Tongue (tissue), 1 donor: ENCODE measurements at regions not wholly inside any gene's neighbourhood (a gene's known extent, or its start where the extent isn't known, plus 50 kb on each side); places are given as distances from the start of the nearest gene placed in this dataset.
"Not testable (repeated sequence)": the region's sequence is repeated elsewhere in the genome, so short reads cannot be mapped to it uniquely, and the experiment has no call there.

Experiments
- DNase-seq: peaks from one replicate; pipeline ENCODE4 v3.0.0-alpha.2; 2015

GRCh38 chr5:35561396-35561795, 56.3 kb upstream of the SPEF2 start:
- no peak for DNase-seq

DNA sequence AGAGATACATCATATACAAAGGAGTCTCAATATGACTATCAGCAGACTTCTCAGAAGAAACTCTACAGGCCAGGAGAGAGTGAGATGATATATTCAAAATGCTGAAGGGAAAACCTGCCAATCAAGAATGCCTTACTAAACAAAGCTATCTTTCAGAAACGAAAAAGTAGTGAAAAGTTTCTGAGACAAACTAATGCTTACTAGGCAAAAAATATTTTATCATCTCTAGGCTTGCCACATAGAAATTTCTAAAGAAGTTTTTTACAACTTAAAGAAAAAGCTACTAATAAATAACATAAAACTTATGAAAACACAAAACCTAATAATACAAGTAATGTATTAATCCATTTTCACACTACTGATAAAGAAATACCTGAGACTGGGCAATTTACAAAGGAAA, 59.9 kb upstream of the SPEF2 start:
- no peak for DNase-seq

GRCh38 chr5:35557199-35557598, 60.5 kb upstream of the SPEF2 start:
- DNase-seq = no peak

DNA sequence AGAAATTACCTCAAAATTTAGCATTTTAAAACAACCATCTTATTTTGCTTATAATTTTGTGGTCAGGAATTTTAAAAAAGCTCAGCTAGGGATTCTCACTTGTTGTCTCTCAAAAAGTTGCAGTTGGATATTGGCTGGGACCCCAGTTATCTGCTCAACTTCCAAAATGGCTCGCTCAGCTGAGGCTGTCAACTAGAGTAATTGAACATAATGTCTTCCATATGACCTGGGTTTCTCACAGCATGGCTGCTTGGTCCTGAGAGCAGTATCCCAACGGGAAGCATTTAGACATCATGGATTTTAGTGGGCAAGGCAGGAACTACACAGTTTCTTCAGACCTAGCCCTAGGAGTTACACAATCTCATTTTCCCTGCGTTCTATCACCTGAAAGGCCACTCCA, 63.6 kb upstream of the SPEF2 start:
- peak; percentile 71 for DNase-seq

- no peak for DNase-seq
Observed at GRCh38 chr5:35545190-35545589, 72.5 kb upstream of the SPEF2 start.

- DNase-seq = no peak
Observed at GRCh38 chr5:35543408-35543807, 74.3 kb upstream of the SPEF2 start.

DNA sequence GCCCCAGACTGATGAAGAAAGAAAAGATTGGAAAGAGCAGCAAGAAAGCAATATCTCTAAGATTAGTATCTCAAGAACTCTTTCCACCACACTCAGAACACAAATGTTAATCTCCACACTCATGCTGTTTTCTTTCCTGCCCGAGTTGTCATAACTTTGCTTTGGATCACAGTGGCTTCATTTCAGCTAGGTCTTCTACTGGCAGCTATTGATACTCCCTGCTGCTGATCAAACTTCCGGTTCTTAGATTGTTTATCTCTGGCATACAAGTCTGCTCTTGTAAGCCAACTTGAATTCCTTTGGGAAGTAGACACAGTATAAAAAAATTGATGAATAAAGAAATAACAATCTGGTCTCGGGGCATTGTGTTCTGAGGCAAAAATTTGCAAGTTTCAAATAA, 77.7 kb upstream of the SPEF2 start:
- DNase-seq = no peak

- no peak for DNase-seq
Observed at GRCh38 chr5:35538198-35538931, 79.3 kb upstream of the SPEF2 start.

GRCh38 chr5:35533156-35533555, 84.5 kb upstream of the SPEF2 start:
- no peak for DNase-seq

- not testable (repeated sequence) for DNase-seq
Observed at GRCh38 chr5:35531553-35531952, 86.1 kb upstream of the SPEF2 start.

DNA sequence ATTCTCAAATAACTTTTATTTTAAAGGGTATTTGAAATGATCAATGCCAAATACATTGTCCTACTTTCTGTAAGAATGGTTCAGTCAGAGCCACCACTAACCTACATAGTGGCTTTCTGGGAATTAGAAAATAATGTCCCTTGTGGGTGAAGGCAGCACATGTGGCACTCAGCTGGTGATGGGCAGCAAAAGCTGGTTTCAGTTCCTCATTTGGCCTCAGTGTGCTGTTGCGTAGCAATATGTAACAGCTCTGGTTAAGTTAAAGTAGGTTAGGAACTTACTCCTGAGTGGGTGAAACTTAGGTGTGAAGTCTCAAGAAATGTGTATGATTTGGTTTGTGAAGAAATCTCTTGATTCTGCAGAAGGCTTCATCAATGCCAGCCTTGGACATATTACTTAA, 99.6 kb upstream of the SPEF2 start:
- no peak for DNase-seq

DNA sequence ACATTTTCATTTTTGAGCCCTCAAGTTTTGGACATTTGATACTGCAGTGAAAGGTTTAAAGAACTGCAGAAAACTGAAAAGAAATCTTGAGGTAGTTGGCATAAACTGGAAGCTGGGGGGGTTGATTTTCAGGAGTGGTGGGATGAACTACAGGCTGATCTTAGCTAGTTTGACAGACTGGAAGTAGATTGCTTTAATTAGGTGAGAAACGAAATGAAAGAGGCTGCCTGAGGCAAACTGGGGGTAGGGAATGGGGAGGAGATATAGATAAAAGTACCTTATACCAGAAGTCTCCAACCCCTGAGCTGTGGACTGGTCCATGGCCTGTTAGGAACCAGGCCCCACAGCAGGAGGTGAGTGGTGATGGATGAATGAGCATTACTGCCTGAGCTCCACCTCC, 101.4 kb upstream of the SPEF2 start:
- DNase-seq = no peak

DNA sequence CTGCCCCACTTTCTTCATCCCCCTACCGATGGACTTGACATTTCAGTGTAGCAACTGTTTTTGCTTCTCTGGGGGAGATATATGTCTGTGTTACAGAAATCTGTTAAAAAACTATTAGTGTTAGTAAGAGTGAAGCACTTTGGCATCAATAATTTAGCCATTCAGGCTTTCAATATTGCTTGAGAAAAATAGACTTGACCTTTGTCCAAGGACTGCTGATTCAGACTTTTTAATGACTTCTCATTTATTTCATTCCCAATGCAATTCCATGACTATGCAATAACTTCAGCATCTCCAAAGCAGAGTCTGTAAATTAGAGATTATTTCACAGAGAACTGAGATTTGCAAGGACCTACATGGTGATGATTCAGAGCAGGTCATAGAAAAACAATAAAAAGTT, 104.1 kb upstream of the SPEF2 start:
- DNase-seq = no peak

DNA sequence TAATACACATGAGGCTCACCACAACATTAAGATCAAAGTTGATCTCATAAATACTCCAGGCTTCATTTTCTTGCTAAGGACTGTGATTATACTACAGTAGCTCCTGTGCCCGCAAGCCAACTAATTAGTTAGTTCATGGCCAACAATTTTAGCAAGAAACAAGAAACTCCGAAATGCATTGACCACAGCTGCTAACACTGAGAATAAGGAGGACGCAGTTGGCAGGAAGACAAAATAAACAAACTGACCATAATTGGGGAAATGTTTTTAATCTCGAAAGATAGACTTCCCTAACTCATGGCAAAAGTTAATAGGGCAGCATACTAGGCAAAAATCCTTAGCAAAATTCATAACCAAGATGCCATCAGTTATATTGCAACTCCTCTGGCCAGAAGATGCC, 115.5 kb upstream of the SPEF2 start:
- DNase-seq = no peak

GRCh38 chr5:35488791-35489190, 128.9 kb upstream of the SPEF2 start:
- no peak for DNase-seq

- no peak for DNase-seq
Observed at GRCh38 chr5:35488055-35488454, 129.6 kb upstream of the SPEF2 start.

GRCh38 chr5:35487233-35488025, 130.2 kb upstream of the SPEF2 start:
- no peak for DNase-seq

GRCh38 chr5:35485487-35485886, 132.2 kb upstream of the SPEF2 start:
- DNase-seq = no peak

- no peak for DNase-seq
Observed at GRCh38 chr5:35484241-35484640, 133.4 kb upstream of the SPEF2 start.

GRCh38 chr5:35483780-35484179, 133.9 kb upstream of the SPEF2 start:
- DNase-seq = no peak

DNA sequence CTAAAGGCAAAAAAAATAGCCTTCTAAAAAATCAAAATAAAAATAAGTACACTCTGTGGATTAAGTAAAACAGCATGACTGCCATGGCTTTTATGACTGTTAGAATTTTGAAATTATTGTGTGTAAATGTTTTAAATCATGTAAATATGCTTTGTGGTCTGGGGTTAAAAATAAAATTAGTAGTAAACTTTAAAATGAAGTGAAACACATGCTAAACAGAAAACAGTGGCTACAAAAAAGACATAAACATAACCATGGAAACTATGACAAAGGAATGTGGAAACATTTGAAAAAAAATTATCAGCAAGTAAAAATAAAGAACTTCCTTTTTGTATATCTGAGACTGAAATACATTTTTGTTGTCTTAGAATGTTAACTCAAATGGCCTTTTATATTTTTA, 134.5 kb upstream of the SPEF2 start:
- DNase-seq = peak; percentile 36

- no peak for DNase-seq
Observed at GRCh38 chr5:35482167-35482755, 135.4 kb upstream of the SPEF2 start.

- DNase-seq = peak; percentile 47
Observed at GRCh38 chr5:35478856-35479682, 138.6 kb upstream of the SPEF2 start.
